NT2/D1 (cell line): ENCODE measurements at regions not wholly inside any gene's neighbourhood (a gene's known extent, or its start where the extent isn't known, plus 50 kb on each side); places are given as distances from the start of the nearest gene placed in this dataset.

Experiments
- DNase-seq: peaks from one replicate; pipeline ENCODE4 v3.0.0-alpha.2; 2011; ENCODE audit warnings: low read depth, low spot score
- H3K27me3 ChIP-seq: 2 replicates; pipeline ENCODE4 v1.6.0; 2011; ENCODE audit warnings: mild to moderate bottlenecking; ENCODE audit not compliant: insufficient read length, insufficient read depth
- H3K36me3 ChIP-seq: 2 replicates; pipeline ENCODE4 v1.6.1; 2011; ENCODE audit warnings: mild to moderate bottlenecking, low read length, mixed read lengths; ENCODE audit not compliant: insufficient read depth, insufficient read length
- H3K4me1 ChIP-seq: 2 replicates; pipeline ENCODE4 v1.5.1; 2011; ENCODE audit not compliant: insufficient read depth, insufficient read length
- H3K4me3 ChIP-seq: 2 replicates; pipeline ENCODE4 v1.5.1; 2011; ENCODE audit warnings: low read depth; ENCODE audit not compliant: insufficient read length
- H3K9ac ChIP-seq: 2 replicates; pipeline ENCODE4 v1.6.0; 2011; ENCODE audit warnings: low read depth; ENCODE audit not compliant: insufficient read length
- H3K9me3 ChIP-seq: 2 replicates; pipeline ENCODE4 v1.5.1; 2011; ENCODE audit warnings: mild to moderate bottlenecking, low read length; ENCODE audit not compliant: insufficient read depth
- SUZ12 ChIP-seq: IDR thresholded peaks from 2 replicates; pipeline ENCODE4 v1.6.1; 2011; ENCODE audit not compliant: insufficient read length, insufficient read depth; ENCODE audit errors: extremely low read depth
- YY1 ChIP-seq: IDR thresholded peaks from 2 replicates; pipeline ENCODE4 v1.6.1; 2011; ENCODE audit not compliant: insufficient read length, insufficient read depth
- ZNF274 ChIP-seq: IDR thresholded peaks from 2 replicates; pipeline ENCODE4 v1.6.1; 2011; ENCODE audit warnings: mild to moderate bottlenecking, low read depth, low read length

- Histone ChIP-seq H3K4me1 (no peaks in the 10 kb centered on the region), H3K27me3 (no peaks in the 10 kb centered on the region), H3K9ac (no peak overlapping the region), H3K36me3 (no peaks in the 10 kb centered on the region), H3K9me3 (no peaks in the 10 kb centered on the region), H3K4me3 (no peak overlapping the region)
- TF ChIP-seq YY1 = no peak
- TF ChIP-seq SUZ12 = no peak
- no peak for TF ChIP-seq ZNF274
- no peak for DNase-seq
Observed at GRCh38 chrX:40207626-40208025, 109.9 kb upstream of the BCOR start.

GRCh38 chrX:40205471-40205870 is 107.7 kb upstream of the BCOR start:
- Histone ChIP-seq H3K4me1 (no peaks in the 10 kb centered on the region), H3K4me3 (no peak overlapping the region), H3K36me3 (no peaks in the 10 kb centered on the region), H3K9me3 (no peaks in the 10 kb centered on the region), H3K27me3 (no peaks in the 10 kb centered on the region), H3K9ac (no peak overlapping the region)
- TF ChIP-seq YY1 = no peak
- no peak for TF ChIP-seq SUZ12
- TF ChIP-seq ZNF274 = no peak
- DNase-seq = no peak

GRCh38 chrX:40202456-40202855 is 104.7 kb upstream of the BCOR start:
- no peaks in the 10 kb centered on the region for H3K4me1 ChIP-seq
- H3K9me3 ChIP-seq = no peaks in the 10 kb centered on the region
- DNase-seq = no peak
- no peaks in the 10 kb centered on the region for H3K27me3 ChIP-seq
- H3K4me3 ChIP-seq = no peak overlapping the region
- no peaks in the 10 kb centered on the region for H3K36me3 ChIP-seq
- no peak overlapping the region for H3K9ac ChIP-seq
- TF ChIP-seq SUZ12 (no peak), YY1 (no peak), ZNF274 (no peak)

GRCh38 chrX:40201329-40201885 is 103.6 kb upstream of the BCOR start:
- no peaks in the 10 kb centered on the region for H3K9me3 ChIP-seq
- no peak for DNase-seq
- H3K9ac ChIP-seq = no peak overlapping the region
- H3K4me1 ChIP-seq = no peaks in the 10 kb centered on the region
- H3K27me3 ChIP-seq = no peaks in the 10 kb centered on the region
- no peak for TF ChIP-seq SUZ12
- no peak for TF ChIP-seq YY1
- no peak for TF ChIP-seq ZNF274
- no peak overlapping the region for H3K4me3 ChIP-seq
- H3K36me3 ChIP-seq = no peaks in the 10 kb centered on the region

GRCh38 chrX:40199704-40200103 is 101.9 kb upstream of the BCOR start:
- no peak for DNase-seq
- Histone ChIP-seq H3K27me3 (no peaks in the 10 kb centered on the region), H3K4me3 (no peak overlapping the region), H3K9me3 (no peaks in the 10 kb centered on the region), H3K36me3 (no peaks in the 10 kb centered on the region), H3K4me1 (no peaks in the 10 kb centered on the region), H3K9ac (no peak overlapping the region)
- TF ChIP-seq YY1 (no peak), SUZ12 (no peak), ZNF274 (no peak)

- Histone ChIP-seq H3K9ac (no peak overlapping the region), H3K36me3 (no peaks in the 10 kb centered on the region), H3K4me3 (no peak overlapping the region), H3K9me3 (no peaks in the 10 kb centered on the region), H3K27me3 (no peaks in the 10 kb centered on the region), H3K4me1 (no peaks in the 10 kb centered on the region)
- no peak for TF ChIP-seq YY1
- no peak for DNase-seq
Observed at GRCh38 chrX:40197071-40197470, 99.3 kb upstream of the BCOR start.

- Histone ChIP-seq H3K4me1 (no peaks in the 10 kb centered on the region), H3K9me3 (no peaks in the 10 kb centered on the region), H3K4me3 (no peak overlapping the region), H3K27me3 (no peaks in the 10 kb centered on the region), H3K36me3 (no peaks in the 10 kb centered on the region), H3K9ac (no peak overlapping the region)
- TF ChIP-seq YY1 = no peak
- TF ChIP-seq SUZ12 = no peak
- no peak for TF ChIP-seq ZNF274
- no peak for DNase-seq
Observed at GRCh38 chrX:40195368-40195767, 97.6 kb upstream of the BCOR start.

GRCh38 chrX:40192196-40192595 is 94.4 kb upstream of the BCOR start:
- Histone ChIP-seq H3K27me3 (no peaks in the 10 kb centered on the region), H3K9me3 (no peaks in the 10 kb centered on the region), H3K36me3 (no peaks in the 10 kb centered on the region), H3K9ac (no peak overlapping the region), H3K4me1 (no peaks in the 10 kb centered on the region), H3K4me3 (no peak overlapping the region)
- TF ChIP-seq YY1 (no peak), SUZ12 (no peak), ZNF274 (no peak)
- DNase-seq = no peak
